Limb (tissue), 2 donors: ENCODE measurements at regions not wholly inside any gene's neighbourhood (a gene's known extent, or its start where the extent isn't known, plus 50 kb on each side); places are given as distances from the start of the nearest gene placed in this dataset.
A peak's percentile ranks its signal among the peaks of the same experiment; 100 is the strongest.

Experiments used
- DNase-seq, 2 donors: peaks; one replicate each; pipeline ENCODE4 v3.0.0-alpha.2; 2016; ENCODE audit errors: extremely low spot score in 2 of 2

- DNase-seq = no peak
Measured at GRCh38 chr5:82367930-82368329, 89.8 kb upstream of the RPS23 start.

DNA sequence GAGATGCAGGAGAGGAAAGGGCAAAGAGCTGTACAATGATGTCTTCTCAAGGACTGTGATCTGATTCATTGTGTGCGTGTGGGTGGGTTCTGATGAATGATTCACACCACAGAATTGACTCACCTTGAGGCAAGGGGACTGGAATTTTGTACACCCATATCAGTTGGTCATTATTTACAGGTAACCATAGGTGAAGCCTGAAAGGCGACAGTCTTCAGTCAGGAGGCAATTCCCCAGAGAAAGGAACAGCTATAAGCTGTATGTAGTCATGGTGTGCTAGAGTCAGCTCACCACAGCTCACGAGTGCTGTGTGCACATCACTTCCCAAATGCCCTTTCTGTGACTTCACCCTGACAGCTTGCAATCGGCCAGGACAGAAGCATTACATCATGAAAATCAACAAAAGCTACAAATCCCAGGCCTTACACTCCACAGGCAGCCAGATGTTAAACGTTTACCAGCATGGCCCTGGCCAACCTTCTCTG is 87.6 kb upstream of the RPS23 start:
- no peak for DNase-seq

DNA sequence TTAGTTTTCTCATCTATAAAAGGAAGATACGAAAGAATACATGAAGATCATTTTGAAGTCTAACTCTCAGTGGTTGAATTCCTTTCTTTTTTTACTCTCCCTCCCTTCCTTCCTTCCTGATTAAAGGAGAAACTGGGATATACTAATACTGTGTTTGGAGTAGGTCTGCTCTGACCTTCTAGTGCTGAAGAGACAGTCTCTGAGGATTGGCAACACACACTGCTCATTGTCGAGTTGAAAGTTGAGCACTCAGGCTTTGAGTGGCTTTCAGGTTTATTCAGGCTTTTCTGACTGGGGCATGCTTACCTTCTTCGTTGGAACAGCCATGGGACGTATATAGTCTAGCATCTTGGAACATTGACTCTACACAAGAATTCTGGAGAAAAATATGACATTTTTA is 86.9 kb upstream of the RPS23 start:
- DNase-seq = no peak

DNA sequence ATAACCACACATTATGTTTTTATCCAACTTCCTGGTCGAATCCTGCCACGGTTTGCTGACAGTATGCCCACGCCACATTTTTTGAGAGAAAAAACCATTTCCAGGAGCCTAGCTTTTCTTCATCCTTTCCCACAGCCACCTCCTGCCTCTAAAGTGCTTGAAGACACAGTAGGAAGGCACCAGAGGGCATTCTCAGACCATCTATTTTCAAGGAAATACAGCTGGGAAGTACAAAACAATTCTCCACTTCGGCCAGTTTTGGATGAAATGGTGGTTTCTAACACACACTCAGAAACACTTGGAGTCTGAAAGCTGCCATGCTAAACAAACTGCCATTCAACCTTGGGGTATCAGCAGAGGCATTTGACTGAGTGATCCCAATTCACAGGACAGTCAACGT is 86.3 kb upstream of the RPS23 start:
- peak in 1 of 2 donors; percentile 74 for DNase-seq

DNA sequence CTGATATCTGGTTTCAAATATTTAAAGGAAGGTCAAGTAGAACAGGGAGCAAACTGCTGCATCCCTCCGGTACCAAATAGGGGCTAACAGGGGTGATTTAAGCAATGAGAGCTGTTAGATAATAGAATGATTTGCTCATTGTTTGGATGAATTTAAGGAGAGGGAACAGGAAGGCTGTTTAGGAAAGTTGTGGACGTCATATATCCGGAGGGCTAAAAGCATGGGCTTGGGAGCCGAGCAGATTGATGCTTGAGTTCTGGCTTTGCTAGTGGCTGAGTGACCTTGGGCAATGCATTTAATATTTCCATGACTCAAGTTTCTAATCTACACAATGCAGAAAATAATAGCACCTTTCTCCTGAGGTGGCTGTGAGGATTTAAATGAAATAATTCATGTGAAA is 85.4 kb upstream of the RPS23 start:
- DNase-seq = no peak

GRCh38 chr5:82362636-82363035 is 84.5 kb upstream of the RPS23 start:
- no peak for DNase-seq

GRCh38 chr5:82360022-82360421 is 81.9 kb upstream of the RPS23 start:
- DNase-seq = no peak

GRCh38 chr5:82359272-82359671 is 81.1 kb upstream of the RPS23 start:
- no peak for DNase-seq

GRCh38 chr5:82358457-82358856 is 80.3 kb upstream of the RPS23 start:
- DNase-seq = no peak

DNA sequence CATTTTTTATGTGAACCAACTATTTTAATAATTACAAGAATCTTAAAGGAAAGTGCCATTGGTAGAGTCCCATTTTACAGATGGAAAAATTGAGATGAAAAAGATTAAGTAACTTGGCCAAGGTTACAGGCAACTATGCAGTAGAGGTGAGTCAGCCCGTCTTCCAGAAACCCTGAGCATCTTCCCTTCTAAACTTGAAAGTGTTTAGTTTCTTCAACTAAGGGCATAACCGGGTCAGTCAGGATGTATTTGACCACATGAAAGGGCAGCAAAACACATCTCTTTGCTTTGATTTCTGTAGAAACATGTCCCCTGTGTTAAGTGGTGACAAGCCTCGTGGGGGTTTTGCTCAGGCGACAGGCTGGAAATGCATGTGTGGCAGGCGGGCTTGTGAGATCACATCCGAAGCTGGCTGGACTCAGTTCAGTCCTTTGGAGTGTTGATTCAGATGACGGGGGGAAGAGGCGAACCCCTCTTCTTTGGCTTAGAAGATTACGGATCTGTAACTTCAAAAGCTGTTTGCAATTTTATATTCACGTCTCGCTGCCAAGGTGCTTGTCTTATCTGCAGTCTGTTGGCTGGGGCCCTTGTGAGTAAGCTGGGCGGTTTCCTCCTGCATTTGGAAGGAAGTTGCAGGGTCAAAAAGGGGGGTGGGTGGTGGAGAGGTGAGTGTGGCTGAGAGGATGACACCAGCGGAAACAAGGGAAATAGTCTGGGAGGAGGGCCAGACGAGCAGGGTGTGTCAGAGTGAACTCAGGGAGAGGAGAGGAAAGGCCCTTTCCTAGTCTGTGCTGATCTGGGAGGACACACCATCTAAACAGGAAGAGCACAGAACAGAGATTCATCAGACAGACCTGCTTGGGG is 78.9 kb upstream of the RPS23 start:
- peak; percentile 52 to 58 for DNase-seq

DNA sequence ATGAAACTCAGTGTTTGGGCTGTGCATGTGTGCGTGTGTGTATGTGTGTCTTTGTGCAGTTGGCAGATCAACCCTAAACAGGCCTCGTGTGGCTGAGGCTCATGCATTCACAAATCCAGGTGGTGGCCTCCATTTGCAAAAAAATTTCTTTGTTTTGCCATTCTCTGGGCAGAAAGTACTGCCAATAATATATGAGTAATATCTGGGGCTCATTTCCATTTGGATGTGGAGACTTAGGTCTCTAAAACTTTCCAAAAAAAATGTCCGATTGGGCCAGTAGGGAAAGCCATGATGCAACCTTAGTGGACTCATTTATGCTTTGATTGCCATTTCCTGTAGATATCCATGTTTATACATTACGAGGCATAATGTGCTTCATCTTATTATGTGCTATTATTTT is 77.9 kb upstream of the RPS23 start:
- no peak for DNase-seq

DNA sequence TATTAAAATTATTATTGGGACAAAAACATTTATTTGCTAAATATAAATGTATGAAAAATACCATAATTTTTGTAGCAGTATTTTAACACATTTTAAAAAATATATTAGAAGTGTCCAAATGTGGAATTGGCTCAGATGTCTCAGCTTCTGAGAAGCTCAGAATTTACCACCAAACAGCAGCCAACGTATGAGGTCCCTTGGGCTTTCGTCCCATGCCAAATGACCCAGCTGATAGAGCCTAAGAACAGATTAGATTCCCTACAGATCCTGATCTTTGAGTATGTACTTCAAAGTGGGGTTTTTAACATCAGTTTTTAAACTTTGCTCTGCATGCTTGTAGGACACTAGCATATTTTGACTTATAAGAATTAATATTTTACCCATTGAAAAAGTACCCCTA is 77.3 kb upstream of the RPS23 start:
- DNase-seq = no peak

DNA sequence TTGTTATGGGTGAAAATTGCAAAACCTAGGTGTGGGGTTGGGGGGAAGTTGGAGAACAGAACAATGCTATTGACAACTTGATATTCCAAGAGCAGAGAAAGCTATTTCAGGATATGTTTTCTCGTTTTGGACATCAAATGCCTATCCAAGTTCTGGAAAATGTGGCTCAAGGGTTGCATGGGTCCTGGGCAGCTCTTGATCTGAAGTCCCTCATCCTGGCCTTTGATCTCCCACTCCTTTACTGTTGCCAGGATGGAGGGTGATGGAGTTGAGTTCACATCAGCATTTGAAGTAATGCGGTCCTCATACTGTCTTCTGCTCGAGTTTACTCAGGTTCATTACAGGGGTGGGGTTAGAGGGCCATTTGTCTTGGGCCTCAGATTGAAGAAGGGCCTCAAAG is 76.9 kb upstream of the RPS23 start:
- no peak for DNase-seq

GRCh38 chr5:82354543-82354942 is 76.4 kb upstream of the RPS23 start:
- DNase-seq = no peak

DNA sequence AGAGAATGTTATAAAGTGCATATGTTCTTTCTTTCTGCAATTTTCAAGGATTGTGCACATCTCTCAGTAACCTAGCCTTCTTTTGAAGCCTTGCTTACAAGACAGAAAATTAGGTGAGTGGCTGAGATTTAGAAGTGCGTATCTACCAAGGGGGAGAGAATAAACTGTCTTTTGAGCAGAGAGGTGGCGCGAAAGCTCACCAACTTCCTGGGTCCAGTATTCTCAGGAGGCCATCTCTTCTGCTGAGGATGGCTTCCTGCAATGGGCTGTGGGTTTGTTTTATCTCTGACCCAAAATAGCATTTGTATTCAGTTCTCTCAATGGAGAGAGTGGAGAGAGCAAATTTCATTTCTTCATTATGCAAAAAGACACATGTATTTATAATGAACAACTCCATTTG is 75.4 kb upstream of the RPS23 start:
- no peak for DNase-seq

- DNase-seq = no peak
Measured at GRCh38 chr5:82352146-82352791, 74.1 kb upstream of the RPS23 start.

DNA sequence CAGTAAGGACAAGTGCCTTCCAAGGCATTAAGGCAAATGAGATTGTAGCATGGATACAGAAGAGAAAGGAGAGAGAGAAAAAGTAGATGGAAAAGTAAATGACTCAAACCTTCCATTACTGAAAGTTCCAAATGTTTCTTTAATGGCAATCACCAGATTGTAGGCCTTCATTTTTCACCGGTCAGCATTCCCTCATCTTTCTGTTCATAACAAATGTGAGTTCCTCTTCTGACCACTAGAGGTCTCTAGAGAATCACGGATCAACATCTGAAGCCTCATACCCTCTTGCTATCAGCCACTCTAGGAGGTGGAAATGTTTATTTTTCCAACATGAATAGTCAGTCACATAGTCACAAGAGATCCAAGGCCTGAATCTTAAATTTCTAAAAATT is 73.6 kb upstream of the RPS23 start:
- DNase-seq = peak in 1 of 2 donors; percentile 81

DNA sequence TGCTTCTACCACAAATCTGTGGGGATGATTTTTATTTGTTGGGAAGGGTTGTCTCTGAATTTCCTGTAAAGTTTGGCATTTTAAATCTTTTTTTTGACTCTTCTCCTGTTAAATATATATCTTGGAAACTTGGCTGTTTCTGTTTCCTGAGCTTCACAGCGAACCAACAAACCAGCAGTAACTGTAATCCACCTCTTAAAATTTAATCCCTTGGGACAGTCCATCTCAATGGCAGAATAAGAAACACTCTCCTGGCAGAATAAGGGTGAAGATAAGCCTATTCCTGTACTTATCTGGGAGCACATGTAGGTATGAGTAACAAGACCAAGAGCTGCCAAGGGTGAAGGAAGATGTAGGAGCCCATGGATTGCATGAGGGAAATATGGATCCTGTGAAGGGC is 73.1 kb upstream of the RPS23 start:
- DNase-seq = no peak

DNA sequence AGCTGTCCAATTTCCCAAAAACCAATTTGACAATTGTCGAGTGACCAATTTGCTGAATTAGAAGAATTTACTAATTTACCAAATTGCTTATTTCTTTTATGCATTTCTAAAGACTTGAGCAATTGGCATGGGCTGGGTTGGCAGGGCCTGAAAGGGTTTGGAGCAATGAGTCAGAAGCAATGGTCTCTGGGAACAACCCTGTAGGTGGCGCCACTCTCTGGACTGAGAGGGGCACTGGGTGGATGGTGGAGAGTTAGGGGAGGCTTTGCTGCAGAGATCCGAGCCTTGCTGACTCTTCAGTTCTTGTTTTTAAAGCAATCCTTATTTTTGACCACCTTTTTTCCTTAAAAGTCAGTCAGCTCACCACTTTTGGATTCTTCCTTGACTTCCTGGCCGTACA is 71.5 kb upstream of the RPS23 start:
- DNase-seq = no peak

DNA sequence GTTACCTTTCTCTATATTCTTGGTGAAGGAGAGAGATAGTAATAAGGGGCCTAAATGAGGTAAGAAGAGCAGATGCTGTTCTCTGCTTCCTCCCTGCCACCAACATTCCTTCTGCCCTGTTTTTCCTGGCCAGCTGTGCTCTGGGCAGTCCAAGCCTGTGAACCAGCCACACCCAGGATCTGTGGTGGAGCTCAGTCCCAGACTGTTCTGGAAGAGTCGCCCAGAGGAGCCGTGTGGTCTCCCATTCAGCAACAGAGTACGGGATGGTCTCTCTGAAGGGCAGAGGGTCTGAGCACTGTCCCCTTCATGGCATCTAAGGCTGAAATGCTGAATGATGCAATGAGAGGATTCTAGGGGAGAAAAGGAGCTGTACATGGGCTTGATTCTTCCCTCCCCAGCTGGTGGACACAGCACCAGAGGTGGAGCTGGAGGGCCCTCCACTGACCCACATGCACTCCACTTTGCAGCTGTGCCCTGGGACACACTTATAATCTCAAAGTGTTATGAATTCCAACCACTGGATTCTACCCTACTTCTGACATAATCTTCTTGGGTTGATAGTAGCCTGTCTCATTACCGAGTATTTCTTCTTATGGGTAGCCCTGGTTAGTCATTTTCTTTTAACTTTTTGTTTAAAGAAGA is 70.8 kb upstream of the RPS23 start:
- DNase-seq = no peak

DNA sequence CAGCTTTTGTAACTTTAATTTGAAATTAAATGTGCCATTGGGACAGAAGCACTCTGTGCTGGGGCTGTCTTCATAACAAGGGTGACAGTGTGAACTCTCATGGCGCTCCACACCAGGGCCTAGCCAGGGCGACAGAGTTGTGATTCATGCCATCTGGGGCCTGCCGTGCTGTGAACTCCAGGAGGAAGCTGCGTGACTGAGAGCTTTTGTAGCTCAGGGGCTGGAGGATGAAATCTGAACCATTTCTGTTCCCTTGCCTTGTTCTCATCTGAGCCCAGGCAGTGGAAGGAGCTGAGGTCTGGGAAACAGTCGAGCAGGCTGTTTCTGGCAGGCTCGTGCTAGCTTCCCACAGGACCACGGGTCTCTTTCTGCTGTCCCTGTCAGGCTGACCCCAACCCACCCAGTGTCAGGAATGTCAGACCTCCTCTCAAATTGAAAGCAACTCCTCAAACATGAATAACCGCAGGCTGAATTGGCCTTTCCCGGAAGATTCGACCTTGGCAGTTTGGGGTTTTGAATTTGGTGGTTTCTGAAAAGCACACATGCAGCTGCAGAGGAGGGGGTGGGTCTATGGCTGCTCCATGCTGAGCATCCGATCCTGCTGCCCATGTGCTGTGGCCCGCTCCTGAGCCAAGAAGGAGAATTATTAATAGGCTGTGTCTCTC is 69.2 kb upstream of the RPS23 start:
- DNase-seq = peak; percentile 71 to 76
